HG03045 (cell line): ENCODE measurements at regions not wholly inside any gene's neighbourhood (a gene's known extent, or its start where the extent isn't known, plus 50 kb on each side); places are given as distances from the start of the nearest gene placed in this dataset.
"Not testable (repeated sequence)": the region's sequence is repeated elsewhere in the genome, so short reads cannot be mapped to it uniquely, and the experiment has no call there.

ENCODE experiments used
- ATAC-seq: cut with Tn5 transposase; IDR thresholded peaks from one replicate; pipeline ENCODE4 v1.9.1; 2021; ENCODE audit warnings: mild to moderate bottlenecking, moderate library complexity; ENCODE audit not compliant: unreplicated experiment

GRCh38 chr2:149781263-149781808, 193.8 kb upstream of the MMADHC start:
- no peak for ATAC-seq

- no peak for ATAC-seq
Observed at GRCh38 chr2:149773006-149773405, 185.4 kb upstream of the MMADHC start.

- ATAC-seq = no peak
Observed at GRCh38 chr2:149768320-149768799, 180.8 kb upstream of the MMADHC start.

GRCh38 chr2:149767516-149767974, 180.0 kb upstream of the MMADHC start:
- ATAC-seq = no peak

- ATAC-seq = no peak
Observed at GRCh38 chr2:149766339-149766738, 178.8 kb upstream of the MMADHC start.

- no peak for ATAC-seq
Observed at GRCh38 chr2:149765636-149766035, 178.1 kb upstream of the MMADHC start.

GRCh38 chr2:149765003-149765402, 177.4 kb upstream of the MMADHC start:
- no peak for ATAC-seq

- ATAC-seq = no peak
Observed at GRCh38 chr2:149763358-149763757, 175.8 kb upstream of the MMADHC start.

- ATAC-seq = no peak
Observed at GRCh38 chr2:149761611-149762010, 174.0 kb upstream of the MMADHC start.

- not testable (repeated sequence) for ATAC-seq
Observed at GRCh38 chr2:149759382-149759781, 171.8 kb upstream of the MMADHC start.

GRCh38 chr2:149754722-149755121, 167.1 kb upstream of the MMADHC start:
- ATAC-seq = not testable (repeated sequence)

- no peak for ATAC-seq
Observed at GRCh38 chr2:149747456-149747855, 159.9 kb upstream of the MMADHC start.

- no peak for ATAC-seq
Observed at GRCh38 chr2:149745396-149746230, 158.0 kb upstream of the MMADHC start.

- ATAC-seq = no peak
Observed at GRCh38 chr2:149744865-149745264, 157.3 kb upstream of the MMADHC start.

- no peak for ATAC-seq
Observed at GRCh38 chr2:149743842-149744448, 156.4 kb upstream of the MMADHC start.

GRCh38 chr2:149741646-149742045, 154.1 kb upstream of the MMADHC start:
- no peak for ATAC-seq

- ATAC-seq = no peak
Observed at GRCh38 chr2:149740490-149740889, 152.9 kb upstream of the MMADHC start.

GRCh38 chr2:149739883-149740265, 152.3 kb upstream of the MMADHC start:
- no peak for ATAC-seq

- ATAC-seq = no peak
Observed at GRCh38 chr2:149739171-149739882, 151.8 kb upstream of the MMADHC start.

- ATAC-seq = no peak
Observed at GRCh38 chr2:149738767-149739166, 151.2 kb upstream of the MMADHC start.

- ATAC-seq = no peak
Observed at GRCh38 chr2:149737896-149738295, 150.3 kb upstream of the MMADHC start.
